ENCODE measurements at regions not wholly inside any gene's neighbourhood (a gene's known extent, or its start where the extent isn't known, plus 50 kb on each side); places are given as distances from the start of the nearest gene placed in this dataset.

- TF ChIP-seq CTCF (IDR thresholded peaks at IDR 0.05; ENCODE audit: extremely low read depth in 1 of 2, insufficient read depth in 1 of 2, low read depth in 1 of 2, low read length in 2 of 2) (no peak), FOS (IDR thresholded peaks at IDR 0.05; ENCODE audit: borderline replicate concordance, insufficient read depth, low read length) (no peak), POLR2AphosphoS5 (IDR thresholded peaks at IDR 0.05; ENCODE audit: insufficient read depth, low read depth, low read length) (no peak), MAX (IDR thresholded peaks at IDR 0.05; ENCODE audit: insufficient read depth, insufficient read length) (no peak), POLR2A (IDR thresholded peaks at IDR 0.05; ENCODE audit: low read depth, low read length) (no peak), MYC (IDR thresholded peaks at IDR 0.05; ENCODE audit: low read depth, low read length) (no peak), JUN (IDR thresholded peaks at IDR 0.05; ENCODE audit: borderline replicate concordance, insufficient read depth, insufficient read length, low read depth) (no peak), EZH2 (IDR thresholded peaks at IDR 0.05; ENCODE audit: borderline replicate concordance, low read depth, low read length, severe bottlenecking) (no peak), GATA2 (IDR thresholded peaks at IDR 0.05; ENCODE audit: insufficient read depth, insufficient read length, low read depth, low read length) (no peak)
These were observed 95.0 kb downstream of the FCRL5 start for GRCh38 chr1:157457279-157457678.

Measured in endothelial cell of umbilical vein (primary cell).